GM23248 (cell line): ENCODE measurements at regions not wholly inside any gene's neighbourhood (a gene's known extent, or its start where the extent isn't known, plus 50 kb on each side); places are given as distances from the start of the nearest gene placed in this dataset.

ENCODE experiments used
- DNase-seq: peaks from one replicate; pipeline ENCODE4 v3.0.0-alpha.2; 2015
- H2AFZ ChIP-seq: fragments of 200-600 bp; sonication (generic); 2 replicates; pipeline ENCODE4 v1.6.1; 2016; ENCODE audit warnings: antibody characterized with exemption
- H3F3A ChIP-seq: fragments of 200-600 bp; sonication (generic); 2 replicates; pipeline ENCODE4 v1.6.1; 2016; ENCODE audit warnings: mild to moderate bottlenecking, antibody characterized with exemption, mixed run types; ENCODE audit not compliant: insufficient read depth
- H3K27ac ChIP-seq: fragments of 200-600 bp; sonication (generic); 2 replicates; pipeline ENCODE4 v1.5.1; 2016; ENCODE audit warnings: mild to moderate bottlenecking
- H3K27me3 ChIP-seq: fragments of 200-600 bp; sonication (generic); replicated peaks from 2 replicates; pipeline ENCODE4 v1.6.1; 2016; ENCODE audit warnings: mild to moderate bottlenecking; ENCODE audit not compliant: insufficient read depth
- H3K36me3 ChIP-seq: fragments of 200-600 bp; sonication (generic); 2 replicates; pipeline ENCODE4 v1.6.1; 2016; ENCODE audit warnings: low read depth, mild to moderate bottlenecking
- H3K4me1 ChIP-seq: fragments of 200-600 bp; sonication (generic); 2 replicates; pipeline ENCODE4 v1.6.1; 2016; ENCODE audit warnings: mild to moderate bottlenecking; ENCODE audit not compliant: insufficient read depth
- H3K4me2 ChIP-seq: fragments of 200-600 bp; sonication (generic); one replicate; pipeline ENCODE4 v1.6.1; 2016; ENCODE audit warnings: mild to moderate bottlenecking; ENCODE audit not compliant: unreplicated experiment
- H3K4me3 ChIP-seq: fragments of 200-600 bp; sonication (generic); 2 replicates; pipeline ENCODE4 v1.5.1; 2016; ENCODE audit warnings: mild to moderate bottlenecking
- H3K79me2 ChIP-seq: fragments of 200-600 bp; sonication (generic); 2 replicates; pipeline ENCODE4 v1.6.1; 2016; ENCODE audit warnings: mild to moderate bottlenecking; ENCODE audit not compliant: insufficient read depth
- H3K9ac ChIP-seq: fragments of 200-600 bp; sonication (generic); 2 replicates; pipeline ENCODE4 v1.6.1; 2016; ENCODE audit warnings: mild to moderate bottlenecking
- H3K9me2 ChIP-seq: fragments of 200-600 bp; sonication (generic); 2 replicates; pipeline ENCODE4 v1.6.1; 2016; ENCODE audit warnings: mixed run types, mild to moderate bottlenecking, moderate library complexity; ENCODE audit not compliant: insufficient read depth
- H3K9me3 ChIP-seq: fragments of 200-600 bp; sonication (generic); one replicate; pipeline ENCODE4 v1.6.1; 2017; ENCODE audit warnings: low read depth
- H4K20me1 ChIP-seq: fragments of 200-600 bp; sonication (generic); 2 replicates; pipeline ENCODE4 v1.6.0; 2016; ENCODE audit not compliant: insufficient read depth
- EZH2 ChIP-seq: fragments of 200-600 bp; sonication (generic); IDR thresholded peaks from 2 replicates; pipeline ENCODE4 v1.6.1; 2018; ENCODE audit warnings: antibody characterized with exemption, mild to moderate bottlenecking; ENCODE audit not compliant: insufficient read depth, poor library complexity, severe bottlenecking
- EZH2phosphoT487 ChIP-seq: fragments of 200-600 bp; sonication (generic); IDR thresholded peaks from 2 replicates; pipeline ENCODE4 v1.6.1; 2018; ENCODE audit warnings: antibody characterized with exemption, moderate library complexity, mild to moderate bottlenecking, low read depth; ENCODE audit not compliant: insufficient read depth
- WGBS, 2 experiments: methylation state at CpG; one replicate each; pipeline ENCODE4 v1.1.6; 2015 to 2017; ENCODE audit warnings: low lambda C conversion rate in 2 of 2, low coverage in 1 of 2; ENCODE audit errors: missing lambda C conversion rate in 2 of 2; 5-methylcytosine and 5-hydroxymethylcytosine counted together
- in situ Hi-C: fragments of 300-500 bp; cut with MboI; formaldehyde crosslinking; loops from 2 replicates; pipeline ENCODE4 v1.15.0; 2020

DNA sequence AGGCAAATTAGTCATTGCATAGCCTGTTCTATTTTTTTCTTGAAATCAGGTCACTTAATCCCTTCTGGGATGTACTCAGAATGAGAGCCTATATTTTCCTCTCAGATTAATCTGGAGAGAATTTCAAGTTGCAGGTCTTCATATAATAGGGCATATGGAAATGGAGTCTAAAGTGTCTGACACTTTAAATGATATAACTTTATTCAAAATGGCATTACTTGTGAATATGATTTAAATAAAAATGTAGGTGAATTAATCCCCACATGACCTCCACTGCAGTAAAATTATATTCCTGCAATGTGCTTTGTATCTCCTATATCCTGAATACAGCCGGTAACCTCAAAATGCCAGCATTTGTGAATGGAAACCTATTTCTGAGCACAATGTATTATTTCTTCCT is 172.5 kb upstream of the BTBD3 start:
- Histone ChIP-seq H3K9me3 (no peaks in the 10 kb centered on the region), H3K27me3 (peaks cover 27% of the 10 kb centered on the region), H3K4me1 (no peaks in the 10 kb centered on the region), H3K4me3 (no peak overlapping the region), H2AFZ (no peak overlapping the region), H4K20me1 (no peaks in the 10 kb centered on the region), H3K79me2 (no peaks in the 10 kb centered on the region), H3K27ac (no peak overlapping the region), H3K4me2 (no peak overlapping the region), H3K9ac (no peak overlapping the region), H3K9me2 (no peaks in the 10 kb centered on the region), H3K36me3 (no peaks in the 10 kb centered on the region), H3F3A (no peaks in the 10 kb centered on the region)
- DNase-seq: no peak
- TF ChIP-seq EZH2phosphoT487: no peak
- no peak for TF ChIP-seq EZH2
- in situ Hi-C loops: no loop called here
- WGBS, 2 experiments: 65 to 69% methylated on average over 1 of the region's 1 CpG

DNA sequence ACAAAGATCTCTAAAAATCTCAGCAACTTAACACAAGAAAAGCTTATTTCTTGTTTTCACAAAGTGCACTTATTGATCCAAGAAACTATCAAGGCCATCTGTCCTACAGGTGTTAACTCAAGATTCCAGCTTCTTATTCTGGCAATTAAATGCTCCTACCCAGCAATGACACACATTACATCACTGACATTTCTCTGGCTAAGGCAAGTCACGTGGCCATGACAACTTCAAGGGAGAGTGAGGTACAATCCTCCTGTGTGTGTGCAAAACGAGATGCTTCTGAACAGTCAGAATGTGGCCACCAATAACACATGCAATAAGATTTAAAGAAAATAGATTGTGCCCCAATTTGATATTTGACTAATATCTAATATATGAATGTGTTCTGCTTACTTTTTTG is 169.3 kb upstream of the BTBD3 start:
- in situ Hi-C loops: no loop called here
- 0 out of 2 replicates have a peak, but pooled peaks cover 12% of the 10 kb centered on the region for H3K27me3 ChIP-seq
- H4K20me1 ChIP-seq: no peaks in the 10 kb centered on the region
- H3K79me2 ChIP-seq: no peaks in the 10 kb centered on the region
- no peak overlapping the region for H3K9ac ChIP-seq
- H3K27ac ChIP-seq: no peak overlapping the region
- WGBS, 2 experiments: 4 to 10% methylated on average over 2 of the region's 2 CpGs
- DNase-seq: no peak
- no peak for TF ChIP-seq EZH2phosphoT487
- no peak for TF ChIP-seq EZH2
- no peak overlapping the region for H3K4me3 ChIP-seq
- H2AFZ ChIP-seq: no peak overlapping the region
- H3K36me3 ChIP-seq: no peaks in the 10 kb centered on the region
- H3F3A ChIP-seq: no peaks in the 10 kb centered on the region
- H3K9me2 ChIP-seq: no peaks in the 10 kb centered on the region
- no peaks in the 10 kb centered on the region for H3K9me3 ChIP-seq
- H3K4me2 ChIP-seq: no peak overlapping the region
- no peaks in the 10 kb centered on the region for H3K4me1 ChIP-seq

DNA sequence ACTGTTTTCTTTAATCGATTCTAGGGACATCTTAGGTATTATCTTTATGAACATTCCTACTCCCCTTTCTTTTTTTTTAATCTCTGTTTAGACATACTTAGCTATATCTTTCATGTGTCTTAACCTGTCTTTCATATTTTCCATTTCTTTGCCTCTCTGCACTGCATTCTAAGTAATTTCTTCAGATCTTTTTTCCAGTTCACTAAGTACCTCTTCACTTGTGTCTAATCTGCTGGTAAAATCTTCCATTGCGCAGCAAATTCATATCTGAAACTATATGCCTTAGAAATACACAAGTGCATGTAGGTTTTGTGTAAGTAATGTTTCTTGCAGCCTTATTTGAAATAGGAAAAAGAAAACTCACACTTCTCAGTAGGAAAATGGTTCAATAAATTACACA is 165.4 kb upstream of the BTBD3 start:
- Histone ChIP-seq H3F3A (peaks cover 10% of the 10 kb centered on the region; the same call in 1 of the 2 replicates), H3K4me2 (no peak overlapping the region), H3K9ac (no peak overlapping the region), H3K4me3 (no peak overlapping the region), H3K9me3 (no peaks in the 10 kb centered on the region), H4K20me1 (no peaks in the 10 kb centered on the region), H3K27me3 (no peaks in the 10 kb centered on the region), H3K27ac (no peak overlapping the region), H3K9me2 (no peaks in the 10 kb centered on the region), H3K36me3 (no peaks in the 10 kb centered on the region), H2AFZ (no peak overlapping the region), H3K4me1 (peaks cover 12% of the 10 kb centered on the region), H3K79me2 (no peaks in the 10 kb centered on the region)
- WGBS, 2 experiments: 20 to 30% methylated on average over 2 of the region's 2 CpGs
- in situ Hi-C loops: no loop called here
- no peak for DNase-seq
- TF ChIP-seq EZH2 (no peak), EZH2phosphoT487 (no peak)

DNA sequence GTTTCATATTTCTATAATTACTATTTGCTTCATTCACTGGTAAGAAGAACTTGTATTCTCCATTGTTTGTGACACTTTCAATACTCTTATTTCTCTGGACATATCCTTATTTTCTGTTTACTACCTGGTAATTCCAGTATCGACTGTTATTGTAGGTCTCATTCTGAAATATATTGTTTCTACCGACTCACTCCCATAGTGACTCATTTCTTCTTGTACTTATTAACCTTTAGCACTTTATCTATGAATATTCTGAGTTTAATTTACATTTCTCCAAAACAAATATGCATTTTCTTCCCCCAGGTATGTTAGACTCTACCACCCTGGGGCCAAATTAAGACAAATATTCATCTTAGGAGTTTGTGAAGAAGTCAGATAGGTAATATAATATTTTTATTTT is 164.5 kb upstream of the BTBD3 start:
- 59 to 61% methylated on average over 2 of the region's 2 CpGs for WGBS, 2 experiments
- Histone ChIP-seq H3K36me3 (no peaks in the 10 kb centered on the region), H3K9ac (no peak overlapping the region), H3K27me3 (no peaks in the 10 kb centered on the region), H4K20me1 (no peaks in the 10 kb centered on the region), H3K4me2 (no peak overlapping the region), H3K4me3 (no peak overlapping the region), H3K4me1 (peaks cover 12% of the 10 kb centered on the region), H3F3A (peaks cover 10% of the 10 kb centered on the region; the same call in 1 of the 2 replicates), H2AFZ (no peak overlapping the region), H3K9me3 (no peaks in the 10 kb centered on the region), H3K27ac (no peak overlapping the region), H3K79me2 (no peaks in the 10 kb centered on the region), H3K9me2 (no peaks in the 10 kb centered on the region)
- TF ChIP-seq EZH2phosphoT487: no peak
- TF ChIP-seq EZH2: no peak
- in situ Hi-C loops: no loop called here
- no peak for DNase-seq

DNA sequence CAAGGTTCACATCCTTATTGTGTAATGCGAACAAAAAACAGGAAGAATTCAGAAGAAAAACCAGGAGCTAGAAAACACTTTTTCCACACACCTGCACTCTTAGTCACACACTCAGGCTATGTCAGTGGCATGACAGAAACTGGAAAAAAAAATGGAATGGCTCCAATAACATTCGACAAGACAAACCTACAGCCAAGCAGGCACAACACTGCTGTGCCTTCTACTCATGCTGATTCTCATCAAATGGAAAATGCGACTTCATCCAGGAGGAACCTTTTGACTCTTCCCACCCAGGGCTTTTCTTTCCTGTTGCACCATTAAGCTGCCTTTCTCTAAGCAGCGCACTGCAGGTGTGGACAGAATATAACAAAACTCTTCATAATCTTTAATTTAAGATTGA is 163.2 kb upstream of the BTBD3 start:
- Histone ChIP-seq H3K27me3 (no peaks in the 10 kb centered on the region), H3K79me2 (no peaks in the 10 kb centered on the region)

More for the DNA sequence above, 163.2 kb upstream of the BTBD3 start:
- Histone ChIP-seq H3F3A (peaks cover 10% of the 10 kb centered on the region; the same call in 1 of the 2 replicates), H3K4me3 (no peak overlapping the region), H3K36me3 (no peaks in the 10 kb centered on the region), H3K9ac (no peak overlapping the region), H3K4me1 (peaks cover 12% of the 10 kb centered on the region), H3K9me3 (no peaks in the 10 kb centered on the region), H3K27ac (no peak overlapping the region), H2AFZ (no peak overlapping the region), H3K4me2 (no peak overlapping the region), H3K9me2 (no peaks in the 10 kb centered on the region), H4K20me1 (no peaks in the 10 kb centered on the region)
- in situ Hi-C loops: no loop called here
- DNase-seq: no peak
- WGBS, 2 experiments: 38 to 44% methylated on average over 4 of the region's 4 CpGs
- no peak for TF ChIP-seq EZH2phosphoT487
- TF ChIP-seq EZH2: no peak
